T-helper 2 cell (primary cell): ENCODE measurements at regions not wholly inside any gene's neighbourhood (a gene's known extent, or its start where the extent isn't known, plus 50 kb on each side); places are given as distances from the start of the nearest gene placed in this dataset.
"Not testable (repeated sequence)": the region's sequence is repeated elsewhere in the genome, so short reads cannot be mapped to it uniquely, and the experiment has no call there.

Source experiments
- DNase-seq, 5 experiments: peaks; one replicate each; pipeline versions ENCODE4 v3.0.0 to v3.0.0-alpha.2; 2012 to 2022

GRCh38 chr4:81314196-81314896 is 99.3 kb upstream of the PRKG2 start:
- DNase-seq = no peak

GRCh38 chr4:81307991-81308390 is 93.0 kb upstream of the PRKG2 start:
- no peak for DNase-seq

- DNase-seq = no peak
Measured at GRCh38 chr4:81304871-81305270, 89.8 kb upstream of the PRKG2 start.

- not testable (repeated sequence) for DNase-seq
Measured at GRCh38 chr4:81300352-81300751, 85.3 kb upstream of the PRKG2 start.

GRCh38 chr4:81290813-81291212 is 75.8 kb upstream of the PRKG2 start:
- no peak for DNase-seq

- no peak for DNase-seq
Measured at GRCh38 chr4:81287101-81287500, 72.1 kb upstream of the PRKG2 start.

GRCh38 chr4:81282131-81282530 is 67.1 kb upstream of the PRKG2 start:
- no peak for DNase-seq

- DNase-seq = no peak
Measured at GRCh38 chr4:81274460-81274859, 59.4 kb upstream of the PRKG2 start.

- DNase-seq = no peak
Measured at GRCh38 chr4:81272671-81273070, 57.6 kb upstream of the PRKG2 start.
